Neural progenitor cell (in vitro differentiated cells): ENCODE measurements at regions not wholly inside any gene's neighbourhood (a gene's known extent, or its start where the extent isn't known, plus 50 kb on each side); places are given as distances from the start of the nearest gene placed in this dataset.

Experiments
- DNase-seq: peaks from one replicate; pipeline ENCODE4 v3.0.0-alpha.2; 2016; ENCODE audit warnings: low spot score
- H2AFZ ChIP-seq: fragments of 200-600 bp; sonication (generic); replicated peaks from 2 replicates; pipeline ENCODE4 v1.6.1; 2016; ENCODE audit warnings: antibody characterized with exemption
- H3F3A ChIP-seq: fragments of 200-600 bp; sonication (generic); 2 replicates; pipeline ENCODE4 v1.6.1; 2016; ENCODE audit warnings: antibody characterized with exemption, low read depth
- H3K27ac ChIP-seq: fragments of 200-600 bp; sonication (generic); 2 replicates; pipeline ENCODE4 v1.5.1; 2016; ENCODE audit warnings: mild to moderate bottlenecking
- H3K27me3 ChIP-seq: fragments of 200-600 bp; sonication (generic); 2 replicates; pipeline ENCODE4 v1.6.1; 2016; ENCODE audit warnings: mild to moderate bottlenecking, moderate library complexity
- H3K36me3 ChIP-seq: fragments of 200-600 bp; sonication (generic); 2 replicates; pipeline ENCODE4 v1.5.1; 2016
- H3K4me1 ChIP-seq: fragments of 200-600 bp; sonication (generic); 2 replicates; pipeline ENCODE4 v1.6.1; 2016; ENCODE audit warnings: mixed run types
- H3K4me2 ChIP-seq: fragments of 200-600 bp; sonication (generic); 2 replicates; pipeline ENCODE4 v1.6.1; 2016
- H3K4me3 ChIP-seq: fragments of 200-600 bp; sonication (generic); 2 replicates; pipeline ENCODE4 v1.5.1; 2016
- H3K79me2 ChIP-seq: fragments of 200-600 bp; sonication (generic); 2 replicates; pipeline ENCODE4 v1.6.1; 2016; ENCODE audit warnings: low read depth
- H3K9ac ChIP-seq: fragments of 200-600 bp; sonication (generic); 2 replicates; pipeline ENCODE4 v1.6.1; 2016
- H3K9me3 ChIP-seq: fragments of 200-600 bp; sonication (generic); 2 replicates; pipeline ENCODE4 v1.5.1; 2016; ENCODE audit warnings: low read depth
- H4K20me1 ChIP-seq: fragments of 200-600 bp; sonication (generic); 2 replicates; pipeline ENCODE4 v1.6.1; 2016; ENCODE audit warnings: low read depth
- H3K27ac Mint-ChIP-seq: 3 replicates; pipeline ENCODE4 v1.8.0; 2021; ENCODE audit warnings: mixed read lengths
- H3K27me3 Mint-ChIP-seq: 2 replicates; pipeline ENCODE4 v1.8.0; 2022; ENCODE audit warnings: low read depth, mild to moderate bottlenecking, inconsistent platforms, moderate library complexity, mixed read lengths; ENCODE audit not compliant: insufficient read depth
- H3K36me3 Mint-ChIP-seq: 3 replicates; pipeline ENCODE4 v1.8.0; 2021; ENCODE audit warnings: mixed read lengths
- H3K4me1 Mint-ChIP-seq: 3 replicates; pipeline ENCODE4 v1.8.0; 2021; ENCODE audit warnings: mixed read lengths
- H3K4me3 Mint-ChIP-seq: 3 replicates; pipeline ENCODE4 v1.8.0; 2021; ENCODE audit warnings: mild to moderate bottlenecking, moderate library complexity, mixed read lengths
- H3K9me3 Mint-ChIP-seq: 3 replicates; pipeline ENCODE4 v1.8.0; 2020; ENCODE audit warnings: mixed read lengths
- CTCF ChIP-seq: fragments of 200-600 bp; sonication (generic); IDR thresholded peaks from 2 replicates; pipeline ENCODE4 v1.5.1; 2017; ENCODE audit warnings: antibody characterized with exemption, mild to moderate bottlenecking
- EZH2 ChIP-seq: fragments of 200-600 bp; sonication (generic); IDR thresholded peaks from 2 replicates; pipeline ENCODE4 v1.6.1; 2017; ENCODE audit warnings: antibody characterized with exemption, mild to moderate bottlenecking, moderate library complexity
- EZH2phosphoT487 ChIP-seq: fragments of 200-600 bp; sonication (generic); IDR thresholded peaks from 2 replicates; pipeline ENCODE4 v1.6.1; 2017; ENCODE audit warnings: antibody characterized with exemption

- no peak overlapping the region for H2AFZ ChIP-seq
- no peaks in the 10 kb centered on the region for H3K36me3 Mint-ChIP-seq
- no peak for DNase-seq
- TF ChIP-seq EZH2, result no peak
- TF ChIP-seq CTCF, result no peak
- TF ChIP-seq EZH2phosphoT487, result no peak
- peak overlapping the region; percentile 98 for H3K27ac Mint-ChIP-seq
- no peaks in the 10 kb centered on the region for H3K27me3 ChIP-seq
- H3K9me3 Mint-ChIP-seq, result no peaks in the 10 kb centered on the region
- H3K4me3 Mint-ChIP-seq, result peak overlapping the region; percentile 60
- H3K79me2 ChIP-seq, result no peaks in the 10 kb centered on the region
- no peaks in the 10 kb centered on the region for H3K9me3 ChIP-seq
- no peak overlapping the region for H3K9ac ChIP-seq
- H3K36me3 ChIP-seq, result no peaks in the 10 kb centered on the region
- H3K4me1 ChIP-seq, result peaks cover 40% of the 10 kb centered on the region
- peaks cover 41% of the 10 kb centered on the region for H3F3A ChIP-seq
- H3K4me3 ChIP-seq, result no peak overlapping the region
- peak overlapping the region; percentile 23 for H3K4me2 ChIP-seq
- peaks cover 52% of the 10 kb centered on the region for H3K4me1 Mint-ChIP-seq
- no peaks in the 10 kb centered on the region for H4K20me1 ChIP-seq
- H3K27me3 Mint-ChIP-seq, result peaks cover 10% of the 10 kb centered on the region
- no peak overlapping the region for H3K27ac ChIP-seq
These were observed 204.8 kb downstream of the C9orf50 start for GRCh38 chr9:129415942-129416651.

GRCh38 chr9:129414993-129415941 lies 205.6 kb downstream of the C9orf50 start:
- Histone ChIP-seq H2AFZ (no peak overlapping the region), H3K27ac (peak overlapping the region; percentile 93), H3K4me1 (peaks cover 40% of the 10 kb centered on the region), H3K4me3 (no peak overlapping the region), H4K20me1 (no peaks in the 10 kb centered on the region), H3K27me3 (no peaks in the 10 kb centered on the region), H3K9ac (no peak overlapping the region), H3F3A (peaks cover 41% of the 10 kb centered on the region), H3K79me2 (no peaks in the 10 kb centered on the region), H3K4me2 (peak overlapping the region; percentile 97), H3K36me3 (no peaks in the 10 kb centered on the region), H3K9me3 (no peaks in the 10 kb centered on the region)
- peaks cover 7% of the 10 kb centered on the region for H3K9me3 Mint-ChIP-seq
- no peak for TF ChIP-seq CTCF
- no peak for TF ChIP-seq EZH2phosphoT487
- no peak for TF ChIP-seq EZH2
- H3K27me3 Mint-ChIP-seq, result peaks cover 18% of the 10 kb centered on the region
- peaks cover 5% of the 10 kb centered on the region for H3K36me3 Mint-ChIP-seq
- peaks cover 58% of the 10 kb centered on the region for H3K4me1 Mint-ChIP-seq
- peak overlapping the region; percentile 99 for H3K27ac Mint-ChIP-seq
- no peak for DNase-seq
- H3K4me3 Mint-ChIP-seq, result peak overlapping the region; percentile 79

GRCh38 chr9:129414377-129414992 lies 206.4 kb downstream of the C9orf50 start:
- Mint-ChIP-seq H3K9me3 (peaks cover 12% of the 10 kb centered on the region), H3K4me1 (peaks cover 58% of the 10 kb centered on the region), H3K4me3 (peak overlapping the region; percentile 79), H3K27ac (peak overlapping the region; percentile 99), H3K36me3 (peaks cover 8% of the 10 kb centered on the region), H3K27me3 (peaks cover 24% of the 10 kb centered on the region)
- no peaks in the 10 kb centered on the region for H4K20me1 ChIP-seq
- peak overlapping the region; percentile 93 for H3K27ac ChIP-seq
- peak; percentile 88 for DNase-seq
- peaks cover 40% of the 10 kb centered on the region for H3K4me1 ChIP-seq
- peak overlapping the region; percentile 97 for H3K4me2 ChIP-seq
- peaks cover 41% of the 10 kb centered on the region for H3F3A ChIP-seq
- no peaks in the 10 kb centered on the region for H3K27me3 ChIP-seq
- H3K9me3 ChIP-seq, result no peaks in the 10 kb centered on the region
- TF ChIP-seq CTCF (no peak), EZH2phosphoT487 (no peak), EZH2 (no peak)
- no peak overlapping the region for H2AFZ ChIP-seq
- H3K4me3 ChIP-seq, result peak overlapping the region; percentile 63
- no peaks in the 10 kb centered on the region for H3K79me2 ChIP-seq
- H3K9ac ChIP-seq, result peak overlapping the region; percentile 14
- no peaks in the 10 kb centered on the region for H3K36me3 ChIP-seq
